Vagina (tissue), 2 donors: ENCODE measurements at regions not wholly inside any gene's neighbourhood (a gene's known extent, or its start where the extent isn't known, plus 50 kb on each side); places are given as distances from the start of the nearest gene placed in this dataset.

ENCODE experiments used
- POLR2A ChIP-seq, 2 donors: fragments of 450-650 bp; IDR thresholded peaks; one replicate each; pipeline ENCODE4 v1.6.1; 2017; ENCODE audit warnings: antibody characterized with exemption in 2 of 2, mild to moderate bottlenecking in 2 of 2, moderate library complexity in 2 of 2
- POLR2AphosphoS5 ChIP-seq, 2 donors: sonication (generic); formaldehyde crosslinking; IDR thresholded peaks; one replicate each; pipeline ENCODE4 v1.9.0; 2017; ENCODE audit warnings: antibody characterized with exemption in 2 of 2, mild to moderate bottlenecking in 2 of 2, low read depth in 1 of 2; ENCODE audit not compliant: insufficient read depth in 1 of 2
- TF ChIP-seq, protein P1 (sequence below), 3 experiments: fragments of 450-650 bp in 2 of 3; fragments of 200-600 bp in 1 of 3; sonication (generic) in 1 of 3; IDR thresholded peaks; one replicate each; pipeline ENCODE4 v1.5.1; 2017 to 2019; ENCODE audit warnings: antibody characterized with exemption in 3 of 3, mild to moderate bottlenecking in 2 of 3, moderate library complexity in 2 of 3

- TF ChIP-seq, protein P1, sequence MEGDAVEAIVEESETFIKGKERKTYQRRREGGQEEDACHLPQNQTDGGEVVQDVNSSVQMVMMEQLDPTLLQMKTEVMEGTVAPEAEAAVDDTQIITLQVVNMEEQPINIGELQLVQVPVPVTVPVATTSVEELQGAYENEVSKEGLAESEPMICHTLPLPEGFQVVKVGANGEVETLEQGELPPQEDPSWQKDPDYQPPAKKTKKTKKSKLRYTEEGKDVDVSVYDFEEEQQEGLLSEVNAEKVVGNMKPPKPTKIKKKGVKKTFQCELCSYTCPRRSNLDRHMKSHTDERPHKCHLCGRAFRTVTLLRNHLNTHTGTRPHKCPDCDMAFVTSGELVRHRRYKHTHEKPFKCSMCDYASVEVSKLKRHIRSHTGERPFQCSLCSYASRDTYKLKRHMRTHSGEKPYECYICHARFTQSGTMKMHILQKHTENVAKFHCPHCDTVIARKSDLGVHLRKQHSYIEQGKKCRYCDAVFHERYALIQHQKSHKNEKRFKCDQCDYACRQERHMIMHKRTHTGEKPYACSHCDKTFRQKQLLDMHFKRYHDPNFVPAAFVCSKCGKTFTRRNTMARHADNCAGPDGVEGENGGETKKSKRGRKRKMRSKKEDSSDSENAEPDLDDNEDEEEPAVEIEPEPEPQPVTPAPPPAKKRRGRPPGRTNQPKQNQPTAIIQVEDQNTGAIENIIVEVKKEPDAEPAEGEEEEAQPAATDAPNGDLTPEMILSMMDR (IDR thresholded peaks at IDR 0.05), result no peak
- TF ChIP-seq POLR2A (IDR thresholded peaks at IDR 0.05) (no peak), POLR2AphosphoS5 (IDR thresholded peaks at IDR 0.05; ENCODE audit: insufficient read depth in 1 of 2, low read depth in 1 of 2) (no peak)
Observed at GRCh38 chr10:131399981-131400380, 88.5 kb upstream of the TCERG1L start.
